H1 (cell line): ENCODE measurements at regions not wholly inside any gene's neighbourhood (a gene's known extent, or its start where the extent isn't known, plus 50 kb on each side); places are given as distances from the start of the nearest gene placed in this dataset.

Experiments used
- CTCF ChIA-PET: fragments of 300-600 bp; sonication (Branson Sonifier 250); formaldehyde crosslinking; loops from one replicate; lab custom pipeline; 2021; ENCODE audit not compliant: partially characterized antibody; lab: Charles Lee
- POLR2A ChIA-PET: fragments of 300-600 bp; sonication (Branson Sonifier 250); formaldehyde crosslinking; loops from one replicate; lab custom pipeline; 2021; ENCODE audit warnings: inconsistent platforms; ENCODE audit not compliant: partially characterized antibody; lab: Charles Lee
- DNase-seq, 2 experiments: peaks; one replicate each; pipeline versions ENCODE4 v3.0.0 to v3.0.0-alpha.2; 2010 to 2022; ENCODE audit warnings: low spot score in 2 of 2, low read depth in 1 of 2, mixed read lengths in 1 of 2
- FAIRE-seq: peaks from 2 replicates; lab custom pipeline; 2011; peaks lifted over from hg19 to GRCh38; lab: Jason Lieb, UNC
- H2AFZ ChIP-seq: 2 replicates; pipeline ENCODE4 v1.8.1; 2012; ENCODE audit warnings: low read length, inconsistent platforms
- H2AK5ac ChIP-seq: 2 replicates; pipeline ENCODE4 v1.6.1; 2013; ENCODE audit warnings: low read depth, low read length
- H2BK120ac ChIP-seq: replicated peaks from 2 replicates; pipeline ENCODE3; 2013; ENCODE audit warnings: low read depth, low read length, inconsistent platforms
- H2BK12ac ChIP-seq: 2 replicates; pipeline ENCODE4 v1.6.1; 2013; ENCODE audit warnings: low read depth, low read length
- H2BK15ac ChIP-seq: 2 replicates; pipeline ENCODE4 v1.6.1; 2013; ENCODE audit warnings: low read length
- H2BK20ac ChIP-seq: 2 replicates; pipeline ENCODE4 v1.6.1; 2013; ENCODE audit warnings: low read length
- H2BK5ac ChIP-seq: 2 replicates; pipeline ENCODE4 v1.6.1; 2013; ENCODE audit warnings: low read depth, low read length
- H3K14ac ChIP-seq: 2 replicates; pipeline ENCODE4 v1.6.1; 2013; ENCODE audit warnings: inconsistent platforms; ENCODE audit not compliant: insufficient read length
- H3K18ac ChIP-seq: 2 replicates; pipeline ENCODE4 v1.6.1; 2013; ENCODE audit warnings: low read length; ENCODE audit errors: extremely low read depth
- H3K23ac ChIP-seq: 2 replicates; pipeline ENCODE4 v1.6.1; 2013; ENCODE audit warnings: inconsistent platforms; ENCODE audit not compliant: insufficient read length
- H3K23me2 ChIP-seq: 2 replicates; pipeline ENCODE4 v1.6.1; 2013; ENCODE audit warnings: low read depth, low read length
- H3K27ac ChIP-seq: 2 replicates; pipeline ENCODE4 v1.6.1; 2011; ENCODE audit warnings: low read depth, low read length, inconsistent platforms
- H3K27me3 ChIP-seq, 4 experiments: replicated peaks in 1 of 4; 1 replicate in 1 of 4; 2 replicates in 3 of 4; pipeline versions ENCODE4 v1.6.1 to v1.8.1; 2011 to 2013; ENCODE audit warnings: low read length in 3 of 4, mild to moderate bottlenecking in 3 of 4, inconsistent platforms in 2 of 4, mixed read lengths in 2 of 4, moderate library complexity in 1 of 4; ENCODE audit not compliant: control insufficient read depth in 3 of 4, insufficient read depth in 3 of 4; ENCODE audit errors: extremely low read depth in 1 of 4
- H3K36me3 ChIP-seq, 4 experiments: 2 replicates each; pipeline versions ENCODE4 v1.6.1 to v1.8.1; 2011 to 2013; ENCODE audit warnings: mild to moderate bottlenecking in 4 of 4, low read length in 3 of 4, moderate library complexity in 2 of 4, control low read depth in 1 of 4, inconsistent platforms in 1 of 4; ENCODE audit not compliant: insufficient read depth in 4 of 4, control insufficient read depth in 2 of 4
- H3K4ac ChIP-seq: replicated peaks from 2 replicates; pipeline ENCODE3; 2013; ENCODE audit warnings: low read length, low read depth, mixed read lengths, inconsistent platforms; ENCODE audit not compliant: insufficient read length
- H3K4me1 ChIP-seq, 4 experiments: replicated peaks in 1 of 4; 1 replicate in 1 of 4; 2 replicates in 3 of 4; pipeline versions ENCODE4 v1.6.1 to v1.8.1; 2011 to 2013; ENCODE audit warnings: low read length in 3 of 4, inconsistent platforms in 2 of 4, mixed read lengths in 1 of 4; ENCODE audit not compliant: insufficient read depth in 4 of 4, control insufficient read depth in 3 of 4
- H3K4me2 ChIP-seq, 2 experiments: 2 replicates each; pipeline versions ENCODE4 v1.6.1 to v1.8.1; 2011 to 2013; ENCODE audit warnings: low read depth in 2 of 2, low read length in 2 of 2, control low read depth in 1 of 2, inconsistent platforms in 1 of 2, mild to moderate bottlenecking in 1 of 2; ENCODE audit not compliant: insufficient read depth in 1 of 2
- H3K4me3 ChIP-seq, 4 experiments: fragments of 200-600, 300-600 bp in 1 of 4; sonication (generic), shearing (Covaris generic), sonication (Bioruptor Twin) in 1 of 4; 2 replicates each; pipeline versions ENCODE4 v1.5.1 to v1.8.1; 2011 to 2016; ENCODE audit warnings: low read length in 4 of 4, low read depth in 3 of 4, control low read depth in 2 of 4, inconsistent platforms in 2 of 4, mild to moderate bottlenecking in 2 of 4, mixed read lengths in 1 of 4, moderate library complexity in 1 of 4; ENCODE audit not compliant: insufficient read depth in 2 of 4; ENCODE audit errors: extremely low read depth in 1 of 4
- H3K56ac ChIP-seq: replicated peaks from 2 replicates; pipeline ENCODE3; 2013; ENCODE audit warnings: low read depth, mild to moderate bottlenecking, mixed read lengths, low read length, inconsistent platforms; ENCODE audit not compliant: insufficient read length
- H3K79me1 ChIP-seq: 2 replicates; pipeline ENCODE4 v1.6.1; 2013; ENCODE audit warnings: low read depth, low read length, control low read depth
- H3K79me2 ChIP-seq, 2 experiments: 2 replicates each; pipeline versions ENCODE4 v1.6.1 to v1.8.1; 2012 to 2013; ENCODE audit warnings: low read length in 2 of 2, mild to moderate bottlenecking in 2 of 2, inconsistent platforms in 1 of 2; ENCODE audit not compliant: insufficient read depth in 2 of 2, control insufficient read depth in 1 of 2
- H3K9ac ChIP-seq, 4 experiments: replicated peaks in 1 of 4; 1 replicate in 1 of 4; 2 replicates in 3 of 4; pipeline versions ENCODE4 v1.6.1 to v1.8.1; 2011 to 2013; ENCODE audit warnings: low read depth in 3 of 4, low read length in 3 of 4, control low read depth in 2 of 4, mild to moderate bottlenecking in 2 of 4, moderate library complexity in 2 of 4, inconsistent platforms in 1 of 4; ENCODE audit errors: extremely low read depth in 1 of 4
- H3K9me3 ChIP-seq, 2 experiments: 2 replicates each; pipeline versions ENCODE4 v1.6.1 to v1.8.1; 2012 to 2013; ENCODE audit warnings: mild to moderate bottlenecking in 2 of 2, moderate library complexity in 2 of 2, control low read depth in 1 of 2, inconsistent platforms in 1 of 2, low read depth in 1 of 2, low read length in 1 of 2, mixed read lengths in 1 of 2; ENCODE audit not compliant: insufficient read depth in 2 of 2
- H4K20me1 ChIP-seq, 2 experiments: replicated peaks in 1 of 2; 2 replicates each; pipeline versions ENCODE3 to v1.8.1; 2011 to 2013; ENCODE audit warnings: inconsistent platforms in 2 of 2, low read length in 2 of 2, mild to moderate bottlenecking in 1 of 2; ENCODE audit not compliant: insufficient read depth in 2 of 2, control insufficient read depth in 1 of 2
- H4K5ac ChIP-seq: 2 replicates; pipeline ENCODE4 v1.6.1; 2013; ENCODE audit warnings: low read length, low read depth, mixed read lengths, inconsistent platforms; ENCODE audit not compliant: insufficient read length
- H4K8ac ChIP-seq: 2 replicates; pipeline ENCODE4 v1.8.0; 2013; ENCODE audit warnings: mild to moderate bottlenecking, moderate library complexity, low read length, inconsistent platforms; ENCODE audit not compliant: insufficient read depth; ENCODE audit errors: extremely low read depth
- H4K91ac ChIP-seq: replicated peaks from 2 replicates; pipeline ENCODE3; 2013; ENCODE audit warnings: low read length, mixed read lengths, inconsistent platforms; ENCODE audit not compliant: insufficient read length
- CBX5 ChIP-seq: fragments of 300-800, 300-1000 bp; sonication (generic); IDR thresholded peaks from 2 replicates; pipeline ENCODE4 v1.7.1; 2016; ENCODE audit warnings: antibody characterized with exemption, low read length, low read depth
- CBX8 ChIP-seq: fragments of 300-800, 300-1000 bp; sonication (generic); IDR thresholded peaks from 2 replicates; pipeline ENCODE4 v1.7.1; 2016; ENCODE audit warnings: low read depth, low read length, borderline replicate concordance
- EGR1 ChIP-seq: IDR thresholded peaks from 2 replicates; pipeline ENCODE4 v1.6.1; 2011; ENCODE audit warnings: low read depth, low read length, borderline replicate concordance
- EP300 ChIP-seq, 2 experiments: IDR thresholded peaks; 1 replicate in 1 of 2; 2 replicates in 1 of 2; pipeline ENCODE4 v1.6.1; 2011 to 2012; ENCODE audit warnings: low read depth in 2 of 2, low read length in 2 of 2, mild to moderate bottlenecking in 2 of 2, borderline replicate concordance in 1 of 2, inconsistent platforms in 1 of 2, moderate library complexity in 1 of 2
- JUN ChIP-seq: IDR thresholded peaks from 2 replicates; pipeline ENCODE4 v1.6.1; 2011; ENCODE audit warnings: low read depth, mild to moderate bottlenecking, improper control_type of control experiment, low read length
- POLR2A ChIP-seq, 2 experiments: IDR thresholded peaks; 1 replicate in 1 of 2; 2 replicates in 1 of 2; pipeline ENCODE4 v1.6.1; 2011; ENCODE audit warnings: low read depth in 2 of 2, low read length in 2 of 2, mild to moderate bottlenecking in 2 of 2; ENCODE audit errors: control extremely low read depth in 1 of 2
- SAP30 ChIP-seq: fragments of 300-600 bp; sonication (generic); IDR thresholded peaks from 2 replicates; pipeline ENCODE4 v1.7.1; 2012; ENCODE audit warnings: low read length, moderate library complexity, mild to moderate bottlenecking, inconsistent platforms; ENCODE audit not compliant: insufficient read depth, insufficient replicate concordance
- SRF ChIP-seq: IDR thresholded peaks from 2 replicates; pipeline ENCODE4 v1.6.1; 2011; ENCODE audit warnings: mild to moderate bottlenecking, low read depth, low read length, moderate library complexity
- TAF1 ChIP-seq: IDR thresholded peaks from 2 replicates; pipeline ENCODE4 v1.6.1; 2011; ENCODE audit warnings: mild to moderate bottlenecking, low read depth, low read length
- YY1 ChIP-seq: IDR thresholded peaks from 2 replicates; pipeline ENCODE4 v1.6.1; 2011; ENCODE audit warnings: low read depth, mild to moderate bottlenecking, low read length
- WGBS, 2 experiments: shearing (Covaris generic) in 1 of 2; methylation state at CpG; one replicate each; pipeline versions ENCODE4 v1.1.6 to v1.1.7; 2013 to 2015; ENCODE audit warnings: low lambda C conversion rate in 2 of 2, mixed read lengths in 2 of 2, inconsistent platforms in 1 of 2, low coverage in 1 of 2, missing lambda C conversion rate in 1 of 2; ENCODE audit not compliant: insufficient replicate concordance in 2 of 2, insufficient coverage in 1 of 2, insufficient read length in 1 of 2; ENCODE audit errors: extremely low coverage in 1 of 2, missing lambda C conversion rate in 1 of 2; 5-methylcytosine and 5-hydroxymethylcytosine counted together
- TF ChIP-seq, protein P1 (sequence below): IDR thresholded peaks from 2 replicates; pipeline ENCODE4 v1.6.1; 2011; ENCODE audit warnings: low read depth, mild to moderate bottlenecking, low read length; ENCODE audit not compliant: insufficient read depth
- TF ChIP-seq, protein P2 (sequence below): IDR thresholded peaks from 2 replicates; pipeline ENCODE4 v1.6.1; 2012; ENCODE audit warnings: inconsistent platforms

DNA sequence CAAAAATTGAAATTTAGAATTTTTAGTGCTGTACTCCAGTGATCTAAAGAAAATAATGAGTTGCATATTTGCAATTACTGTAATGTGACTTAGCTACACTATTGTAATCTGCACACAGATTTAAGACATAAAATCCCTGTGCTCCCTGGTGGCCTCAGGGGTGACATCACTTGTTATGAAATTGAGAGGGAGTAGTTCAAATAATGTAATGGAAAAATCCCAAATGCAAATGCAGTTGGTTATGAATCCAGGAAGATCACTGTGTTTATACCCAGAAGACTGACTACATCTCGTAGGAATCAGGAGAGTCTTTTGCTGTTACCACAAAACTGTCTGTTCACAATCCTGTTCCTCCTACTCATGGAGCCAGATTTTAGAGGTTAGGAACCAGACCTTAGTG is 178.7 kb upstream of the FBXL17 start:
- Histone ChIP-seq H4K8ac (no peak overlapping the region), H3K4me3 (no peak overlapping the region), H2BK120ac (peak overlapping the region; percentile 4), H3K36me3 (peaks cover 0 to under 1% (median 0%) of the 10 kb centered on the region in 4 experiments; a peak in 2 of 8 replicates), H2BK12ac (0 out of 2 replicates have a peak overlapping the region, but pooled peaks have one; percentile 10), H3K9ac (no peak overlapping the region), H2AK5ac (no peak overlapping the region), H3K79me2 (no peaks in the 10 kb centered on the region), H4K20me1 (no peaks in the 10 kb centered on the region), H2BK20ac (peak overlapping the region; percentile 92; the same call in 1 of the 2 replicates), H3K27me3 (no peaks in the 10 kb centered on the region; a peak in 1 of 7 replicates), H3K4me1 (peaks cover 0 to 5% (median 3%) of the 10 kb centered on the region in 4 experiments; a peak in 4 of 7 replicates), H2BK15ac (no peak overlapping the region; the same call in 1 of the 2 replicates), H4K5ac (no peak overlapping the region), H4K91ac (no peak overlapping the region), H3K23me2 (no peaks in the 10 kb centered on the region), H2BK5ac (peak overlapping the region; percentile 46; the same call in 1 of the 2 replicates), H3K27ac (no peak overlapping the region), H3K4me2 (no peak overlapping the region), H3K14ac (no peak overlapping the region), H3K56ac (no peak overlapping the region), H3K23ac (no peak overlapping the region), H3K4ac (no peak overlapping the region), H2AFZ (no peak overlapping the region), H3K79me1 (no peaks in the 10 kb centered on the region), H3K18ac (0 out of 2 replicates have a peak overlapping the region, but pooled peaks have one; percentile 25), H3K9me3 (peaks cover 1 to 10% of the 10 kb centered on the region in 2 experiments)
- DNase-seq (no peak), FAIRE-seq (no peak)
- POLR2A ChIA-PET: no interaction called here
- WGBS, 2 experiments: 100% methylated on average over 1 of the region's 1 CpG; no CpG with 5 or more reads in 1 of the 2 experiments
- CTCF ChIA-PET: no interaction called here
- TF ChIP-seq EP300 (IDR thresholded peaks at IDR 0.05; ENCODE audit: borderline replicate concordance in 1 of 2, low read depth in 2 of 2, low read length in 2 of 2) (no peak), TAF1 (no peak), JUN (no peak), SRF (no peak), CBX5 (no peak), SAP30 (no peak), POLR2A (IDR thresholded peaks at IDR 0.05; ENCODE audit: control extremely low read depth in 1 of 2, low read depth in 2 of 2, low read length in 2 of 2) (no peak), YY1 (no peak), CBX8 (no peak), EGR1 (no peak)
- TF ChIP-seq, protein P1, sequence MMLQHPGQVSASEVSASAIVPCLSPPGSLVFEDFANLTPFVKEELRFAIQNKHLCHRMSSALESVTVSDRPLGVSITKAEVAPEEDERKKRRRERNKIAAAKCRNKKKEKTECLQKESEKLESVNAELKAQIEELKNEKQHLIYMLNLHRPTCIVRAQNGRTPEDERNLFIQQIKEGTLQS: no peak
- TF ChIP-seq, protein P2, sequence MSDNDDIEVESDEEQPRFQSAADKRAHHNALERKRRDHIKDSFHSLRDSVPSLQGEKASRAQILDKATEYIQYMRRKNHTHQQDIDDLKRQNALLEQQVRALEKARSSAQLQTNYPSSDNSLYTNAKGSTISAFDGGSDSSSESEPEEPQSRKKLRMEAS: no peak
